ENCODE measurements at regions not wholly inside any gene's neighbourhood (a gene's known extent, or its start where the extent isn't known, plus 50 kb on each side); places are given as distances from the start of the nearest gene placed in this dataset.

DNA sequence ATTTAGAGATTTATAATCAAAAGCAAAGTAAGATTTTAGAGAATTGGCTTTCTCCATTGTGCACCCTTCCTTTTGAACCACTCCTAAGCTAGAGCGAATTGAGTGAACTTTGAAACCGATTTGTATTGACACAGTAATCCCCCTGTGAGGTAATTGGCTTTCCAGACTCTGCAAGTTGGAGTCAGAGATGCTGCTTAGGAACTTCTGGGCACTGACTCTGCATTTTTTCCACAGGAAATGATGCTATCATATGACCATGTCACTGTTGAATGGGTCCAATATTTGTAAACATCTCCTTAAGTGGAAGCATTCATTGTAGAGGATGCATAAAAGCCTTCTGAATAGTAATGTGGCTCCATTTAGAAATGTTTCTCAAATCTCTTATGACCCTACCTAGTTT, 394.4 kb upstream of the ZNF608 start:
- intact Hi-C loops (cut with DNase I), result no loop called here
- no peak for DNase-seq (ENCODE audit: low spot score)

DNA sequence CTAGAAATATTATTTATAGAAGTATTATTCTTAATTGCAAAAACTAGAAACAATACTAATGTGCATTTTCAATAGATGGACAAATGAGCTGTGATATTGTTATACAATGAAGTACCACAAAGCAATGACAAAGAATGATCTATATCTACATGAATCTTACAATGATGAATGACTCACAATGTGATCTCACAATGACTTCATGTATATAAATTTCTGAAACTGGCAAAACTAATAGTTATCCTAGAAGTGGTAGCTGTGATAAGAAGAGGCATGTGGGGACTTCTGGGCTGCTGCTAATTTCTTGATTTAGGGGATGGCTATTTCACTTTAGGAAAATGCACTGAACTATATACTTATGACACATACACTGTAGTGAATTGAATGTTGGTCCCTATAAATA, 396.0 kb upstream of the ZNF608 start:
- intact Hi-C loops (cut with DNase I), result no loop called here
- DNase-seq (ENCODE audit: low spot score), result no peak

DNA sequence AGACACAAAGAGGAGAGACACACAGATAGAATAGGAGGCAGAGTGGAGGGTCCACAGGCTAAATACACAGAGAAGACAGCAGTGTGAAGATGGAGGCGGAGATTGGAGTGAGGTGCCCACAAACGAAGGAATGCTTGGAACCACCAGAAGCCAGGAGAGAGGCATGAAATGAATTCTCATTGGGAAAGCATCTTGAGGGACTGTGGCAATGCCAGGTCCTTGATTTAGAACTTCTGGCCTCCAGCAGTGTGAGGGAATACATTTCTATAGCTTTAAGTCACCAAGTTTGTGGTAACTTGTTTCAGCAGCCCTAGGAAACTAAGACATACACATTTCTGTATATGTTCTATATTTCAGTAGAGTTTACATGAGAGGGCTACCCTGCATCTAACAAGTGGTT, 396.6 kb upstream of the ZNF608 start:
- no peak for DNase-seq (ENCODE audit: low spot score)
- intact Hi-C loops (cut with DNase I), result no loop called here

DNA sequence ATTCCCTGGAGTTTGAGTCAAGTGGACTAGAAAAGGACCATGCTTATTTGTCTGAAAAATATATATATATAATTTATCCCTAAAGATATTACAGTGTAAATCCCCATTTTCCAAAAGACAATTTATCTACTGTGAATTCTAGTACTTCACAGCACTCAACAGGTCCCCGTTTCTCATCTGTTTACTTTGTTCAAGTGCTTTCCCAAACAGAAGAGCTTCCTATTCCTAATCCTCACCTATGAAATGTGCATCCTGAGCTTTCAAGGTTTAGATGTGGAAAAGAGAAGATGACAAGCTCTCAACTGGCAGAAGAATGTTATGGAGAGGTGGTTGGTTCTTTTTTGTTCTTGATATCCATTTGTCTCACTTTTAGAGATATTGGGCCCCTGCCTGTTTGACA, 401.6 kb upstream of the ZNF608 start:
- intact Hi-C loops (cut with DNase I), result no loop called here
- no peak for DNase-seq (ENCODE audit: low spot score)

DNA sequence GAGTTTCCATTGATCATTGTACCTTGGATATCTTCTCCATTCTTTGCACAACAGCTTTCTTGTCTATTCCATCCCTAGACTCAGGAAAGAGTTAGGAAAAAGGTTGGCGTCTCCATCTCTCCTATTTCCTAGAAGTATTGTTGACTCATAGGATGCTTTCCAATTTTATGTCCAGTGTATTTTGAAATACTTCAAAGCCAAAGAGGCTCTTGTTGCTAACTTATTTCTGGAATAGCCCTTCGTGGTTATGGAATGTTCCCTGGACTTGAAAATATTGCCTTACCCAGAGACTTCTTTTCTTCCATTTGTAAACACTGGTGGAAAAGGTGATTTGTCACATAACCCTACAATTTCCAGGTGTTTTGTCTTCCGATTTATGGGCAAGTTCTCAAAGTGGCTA, 402.3 kb upstream of the ZNF608 start:
- DNase-seq (ENCODE audit: low spot score), result no peak
- intact Hi-C loops (cut with DNase I), result no loop called here

DNA sequence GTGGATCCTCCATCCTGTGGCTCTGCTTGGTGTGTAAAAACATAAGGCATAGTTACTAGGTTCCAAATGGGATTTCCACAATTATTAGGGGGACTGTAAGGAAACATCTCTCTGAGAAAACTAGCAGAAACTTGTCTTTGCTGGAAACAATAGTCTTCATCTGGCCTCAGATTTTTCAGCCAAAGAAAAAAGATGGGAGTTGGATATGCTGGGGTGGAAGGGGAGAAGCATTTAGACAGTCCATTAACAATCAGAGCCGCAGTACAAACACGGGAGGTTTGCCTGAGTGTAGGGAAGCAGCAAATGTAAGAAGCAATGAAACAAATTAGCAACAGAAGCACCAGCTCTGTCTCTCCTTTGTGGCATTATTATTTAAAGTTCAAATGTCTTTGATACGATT, 402.7 kb upstream of the ZNF608 start:
- no peak for DNase-seq (ENCODE audit: low spot score)
- intact Hi-C loops (cut with DNase I), result no loop called here

DNA sequence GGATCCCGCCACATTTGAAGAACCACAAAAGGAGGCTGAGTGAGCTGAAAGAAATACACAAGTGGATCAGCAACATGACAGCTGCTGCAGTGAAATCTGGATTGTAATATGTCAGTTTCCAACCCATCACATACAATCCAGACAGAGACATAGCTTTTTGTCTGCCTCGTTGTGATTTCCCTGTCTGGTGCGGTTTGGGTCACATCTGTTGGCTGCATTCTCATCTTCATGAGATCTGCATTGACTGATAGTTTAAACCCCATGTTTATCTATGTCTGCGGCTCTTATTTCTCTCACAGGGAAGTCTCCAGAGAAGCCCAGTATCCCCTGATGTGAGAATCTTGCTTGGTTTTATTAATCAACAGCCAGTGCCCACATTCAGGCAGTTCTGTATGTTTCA, 403.1 kb upstream of the ZNF608 start:
- intact Hi-C loops (cut with DNase I), result no loop called here
- no peak for DNase-seq (ENCODE audit: low spot score)

DNA sequence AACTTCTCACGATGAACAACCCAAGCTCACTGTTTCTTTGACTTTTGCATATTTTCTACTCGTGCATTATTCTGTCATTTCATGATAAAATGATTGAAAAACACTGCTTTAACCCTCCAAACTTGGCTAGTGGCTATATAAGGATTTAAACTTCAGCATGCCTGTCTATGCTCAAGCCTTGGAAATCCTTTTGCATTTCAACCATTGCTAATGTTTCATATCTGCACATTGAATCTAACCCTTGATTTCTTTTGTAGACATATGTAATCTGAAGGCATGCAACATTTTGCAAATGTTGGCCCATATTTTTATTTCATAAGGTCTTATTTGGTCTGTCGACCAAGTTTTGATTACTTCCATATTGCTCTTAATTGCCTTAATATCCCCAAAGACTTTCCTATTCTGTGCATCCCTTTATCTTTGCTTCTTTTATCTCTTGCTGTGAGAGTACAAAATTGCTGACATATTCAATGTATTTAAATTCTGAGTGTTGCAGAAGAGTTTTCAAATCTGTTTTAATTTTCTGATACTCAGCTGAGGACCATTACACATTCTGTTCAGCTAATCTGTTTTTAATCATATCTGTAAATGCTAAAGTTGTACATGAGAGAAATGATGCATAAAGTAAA, 403.7 kb upstream of the ZNF608 start:
- DNase-seq (ENCODE audit: low spot score), result no peak
- intact Hi-C loops (cut with DNase I), result no loop called here

DNA sequence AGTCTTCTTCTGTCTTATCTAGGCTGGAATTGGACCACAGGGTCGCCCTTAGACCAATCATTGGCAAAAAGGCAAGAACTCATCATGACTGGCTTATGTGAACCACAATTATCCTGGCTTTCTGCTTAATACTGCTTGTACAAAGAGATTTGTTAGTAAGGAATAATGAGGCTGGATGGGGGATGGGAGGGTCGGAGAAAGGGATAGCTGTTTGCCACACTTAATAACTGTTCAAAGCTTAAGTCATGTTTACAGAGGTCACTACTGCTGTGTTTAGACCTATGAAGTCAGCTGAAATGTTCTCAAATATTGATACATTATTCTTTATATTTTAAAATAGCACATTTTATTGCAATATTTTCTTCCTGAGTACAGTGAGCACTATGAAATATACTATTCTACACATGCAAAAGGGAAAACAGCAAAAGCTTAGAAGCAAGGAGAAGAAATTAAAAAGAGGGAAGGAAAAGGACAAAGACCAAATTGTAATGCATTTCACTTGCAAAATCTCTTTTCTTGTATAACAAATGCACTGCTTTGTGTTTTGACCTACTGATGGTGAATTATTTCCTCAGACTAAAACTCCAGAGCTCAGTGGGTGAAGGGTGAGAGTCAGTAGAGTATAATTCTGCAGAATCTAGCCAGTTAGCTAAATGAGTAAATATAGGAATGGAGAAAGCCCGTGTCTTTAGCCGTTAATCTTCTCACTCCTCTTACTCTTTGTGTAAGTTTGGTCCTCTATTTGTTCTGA, 404.9 kb upstream of the ZNF608 start:
- DNase-seq (ENCODE audit: low spot score), result no peak
- intact Hi-C loops (cut with DNase I), result no loop called here

DNA sequence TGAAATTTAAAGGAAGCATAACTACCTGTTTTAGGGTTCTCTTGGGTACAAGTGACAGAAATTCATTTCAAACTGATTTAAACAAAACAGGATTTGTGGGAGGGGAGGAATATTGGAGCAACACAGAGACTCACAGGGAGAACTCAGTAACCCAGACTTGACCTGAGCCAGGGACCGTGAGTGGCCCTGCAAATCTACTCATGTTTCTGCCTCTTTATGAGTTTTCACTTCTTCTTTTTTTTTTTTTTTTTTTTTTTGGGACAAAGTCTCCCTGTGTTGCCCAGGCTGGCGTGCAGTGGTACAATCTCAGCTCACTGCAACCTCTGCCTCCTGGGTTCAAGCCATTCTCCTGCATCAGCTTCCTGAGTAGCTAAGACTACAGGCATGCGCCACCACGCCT, 405.6 kb upstream of the ZNF608 start:
- intact Hi-C loops (cut with DNase I), result no loop called here
- DNase-seq (ENCODE audit: low spot score), result no peak

DNA sequence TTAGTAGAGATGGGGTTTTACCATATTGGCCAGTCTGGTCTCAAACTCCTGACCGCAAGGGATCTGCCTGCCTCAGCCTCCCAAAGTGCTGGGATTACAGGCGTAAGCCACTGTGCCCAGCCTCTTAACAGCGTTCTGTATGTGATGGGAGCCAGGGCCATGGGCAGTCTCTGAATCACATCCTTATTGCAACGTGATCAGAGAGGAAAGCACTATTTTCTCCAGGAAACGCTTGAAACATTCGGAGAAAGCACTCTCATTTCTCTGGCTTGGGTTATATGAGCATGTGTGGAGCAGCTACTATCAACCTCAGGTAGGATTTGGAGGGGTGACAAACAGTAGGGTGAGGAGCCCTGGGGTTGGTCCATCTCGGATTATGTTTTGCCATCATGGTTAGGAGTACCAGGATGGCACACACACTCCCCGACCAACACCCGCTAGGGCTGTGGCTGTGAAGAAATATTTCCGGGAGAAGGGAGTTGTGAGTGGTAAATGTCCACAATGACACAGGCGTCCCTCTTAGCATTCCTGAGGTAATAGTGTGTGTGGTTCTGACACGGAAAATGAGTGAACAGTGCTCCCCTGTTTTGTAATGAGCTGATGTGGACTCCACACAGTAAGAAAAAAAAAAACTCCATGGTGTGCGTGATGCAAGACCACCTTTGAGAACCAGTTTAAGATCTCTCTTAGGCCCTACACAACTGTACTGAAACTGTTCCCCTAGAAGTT, 406.2 kb upstream of the ZNF608 start:
- intact Hi-C loops (cut with DNase I), result no loop called here
- no peak for DNase-seq (ENCODE audit: low spot score)

DNA sequence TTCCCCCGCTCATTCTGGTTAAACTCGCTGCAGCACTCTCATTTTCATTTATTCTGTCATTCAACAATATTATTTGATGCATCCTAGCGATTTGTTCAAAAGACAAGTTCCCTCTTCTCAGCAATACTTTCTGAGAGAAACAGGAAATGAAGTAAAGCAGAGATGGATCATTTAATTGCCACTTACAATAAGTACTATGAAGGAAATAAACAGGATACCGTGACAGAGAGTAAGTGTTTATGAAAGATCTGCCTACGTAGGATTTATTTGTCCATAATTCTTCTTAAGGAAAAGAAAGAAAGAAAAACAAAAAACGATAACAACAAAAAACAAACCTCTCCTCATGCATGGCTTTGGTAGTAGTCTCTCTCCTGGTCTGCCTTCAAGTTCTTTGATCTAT, 406.8 kb upstream of the ZNF608 start:
- intact Hi-C loops (cut with DNase I), result no loop called here
- no peak for DNase-seq (ENCODE audit: low spot score)

DNA sequence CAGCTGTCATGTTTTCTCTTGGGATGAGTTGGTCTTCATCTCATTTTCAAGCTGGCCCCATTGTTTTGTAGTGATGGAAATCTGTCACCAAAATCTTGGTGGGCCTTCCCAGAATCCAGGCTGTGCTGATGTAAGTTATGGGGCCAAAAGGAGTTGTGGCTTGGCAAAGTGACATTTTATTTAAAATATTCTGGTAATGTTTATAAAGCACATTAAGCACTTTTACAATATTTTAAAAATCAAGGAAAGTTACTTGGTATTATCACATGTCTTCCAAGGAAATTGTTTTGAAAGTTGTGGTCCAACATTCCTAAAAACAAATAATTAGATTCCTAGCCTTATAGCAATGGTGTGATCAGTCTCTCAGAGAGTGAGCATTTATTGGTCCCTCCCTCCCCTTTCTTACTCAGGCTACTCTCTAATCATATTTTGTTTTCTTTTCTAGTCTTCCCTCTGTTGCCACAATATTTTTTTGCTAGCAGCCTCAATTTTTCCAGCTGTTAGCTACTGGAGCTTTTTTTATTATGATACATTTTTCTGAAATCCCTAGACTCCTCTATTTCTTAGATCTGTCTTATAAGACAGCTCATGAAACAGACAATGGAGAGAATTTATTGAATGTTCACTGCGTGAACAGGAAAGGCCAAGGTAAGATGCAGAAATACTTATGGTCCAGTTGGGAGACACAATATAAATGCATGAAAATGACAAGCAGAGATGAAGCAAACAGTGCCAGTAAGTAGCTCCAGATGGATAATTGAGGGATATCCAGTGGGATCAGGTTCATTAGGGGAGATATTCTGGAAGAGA, 408.1 kb upstream of the ZNF608 start:
- intact Hi-C loops (cut with DNase I), result no loop called here
- no peak for DNase-seq (ENCODE audit: low spot score)

DNA sequence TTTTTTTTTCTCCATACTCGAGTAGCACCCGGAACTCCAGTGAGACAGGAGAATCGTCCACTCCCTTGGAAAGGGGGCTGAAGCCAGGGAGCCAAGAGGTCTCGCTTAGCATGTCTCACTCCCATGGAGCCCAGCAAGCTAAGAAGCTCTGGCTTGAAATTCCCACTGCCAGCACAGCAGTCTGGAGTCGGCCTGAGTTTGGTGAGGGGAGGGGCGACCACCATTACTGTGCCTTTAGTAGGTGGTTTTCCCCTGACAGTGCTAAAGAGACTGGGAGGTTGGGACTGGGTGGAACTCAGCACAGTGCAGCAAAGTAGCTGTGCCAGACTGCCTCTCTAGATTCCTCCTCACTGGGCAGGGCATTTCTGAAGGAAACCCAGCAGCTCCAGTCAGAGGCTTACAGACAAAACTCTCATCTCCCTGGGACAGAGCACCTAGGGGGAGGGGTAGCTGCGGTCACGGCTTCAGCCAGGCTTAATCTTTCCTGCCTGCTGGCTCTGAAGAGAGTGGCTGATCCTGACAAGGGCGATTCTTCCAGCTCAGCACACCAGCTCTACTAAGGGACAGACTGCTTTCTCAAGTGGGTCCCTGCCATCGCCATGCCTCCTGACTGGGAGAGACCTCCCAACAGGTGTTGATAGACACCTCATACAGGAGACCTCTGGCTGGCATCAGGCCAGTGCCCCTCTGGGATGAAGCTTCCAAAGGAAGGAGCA, 414.5 kb upstream of the ZNF608 start:
- DNase-seq (ENCODE audit: low spot score), result no peak
- intact Hi-C loops (cut with DNase I), result no loop called here

DNA sequence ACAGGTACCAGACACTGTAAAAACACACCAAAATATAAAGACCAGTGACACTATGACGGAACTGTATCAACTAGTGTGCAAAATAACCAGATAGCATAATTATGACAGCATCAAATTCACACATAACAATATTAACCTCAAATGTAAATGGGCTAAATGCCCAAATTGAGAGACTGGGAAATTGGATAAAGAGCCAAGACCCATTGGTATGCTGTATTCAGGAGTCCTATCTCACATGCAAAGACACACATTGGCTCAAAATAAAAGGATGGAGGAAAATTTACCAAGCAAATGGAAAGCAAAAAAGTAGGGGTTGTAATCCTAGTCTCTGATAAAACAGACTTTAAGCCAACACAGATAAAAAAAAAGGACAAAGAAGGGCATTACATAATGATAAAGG, 416.3 kb upstream of the ZNF608 start:
- DNase-seq (ENCODE audit: low spot score), result no peak
- intact Hi-C loops (cut with DNase I), result no loop called here

DNA sequence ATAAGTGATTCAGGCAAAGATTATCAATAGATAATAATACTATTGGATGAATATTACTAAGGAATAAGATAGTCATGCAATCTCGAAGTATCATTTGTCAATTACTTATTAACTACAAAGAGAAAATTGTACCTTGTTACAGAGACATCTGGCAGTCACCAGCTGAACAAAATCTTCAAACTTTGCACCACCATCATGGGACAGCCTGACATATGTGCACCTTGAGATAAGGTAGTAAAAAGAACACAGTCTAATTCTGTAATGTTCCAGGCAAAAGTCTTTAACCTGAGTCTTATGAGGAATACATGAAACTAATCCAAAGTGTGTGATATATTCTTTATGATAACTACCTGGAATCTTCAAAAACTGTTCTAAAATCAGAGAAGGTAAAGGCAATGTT, 423.0 kb upstream of the ZNF608 start:
- DNase-seq (ENCODE audit: low spot score), result no peak
- intact Hi-C loops (cut with DNase I), result no loop called here

DNA sequence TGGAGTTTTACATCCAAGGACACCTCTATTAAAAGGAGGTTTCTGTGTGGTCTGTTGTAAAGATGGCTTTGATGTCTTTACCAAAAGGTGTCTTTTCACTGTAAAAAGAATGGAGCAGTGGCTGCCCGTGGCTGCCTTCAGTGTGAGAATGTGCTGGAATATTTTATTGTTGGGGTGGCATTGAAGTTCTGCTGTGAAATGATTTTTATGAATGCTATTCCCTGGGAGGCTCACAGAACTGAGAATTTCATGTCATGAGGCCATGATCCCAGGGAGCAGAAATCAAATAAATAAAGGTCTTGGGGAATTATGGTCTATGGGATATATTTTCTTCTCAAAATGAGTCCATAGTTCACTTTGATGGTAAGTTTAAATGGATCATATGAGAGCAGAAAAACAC, 425.2 kb upstream of the ZNF608 start:
- DNase-seq (ENCODE audit: low spot score), result no peak
- intact Hi-C loops (cut with DNase I), result no loop called here

DNA sequence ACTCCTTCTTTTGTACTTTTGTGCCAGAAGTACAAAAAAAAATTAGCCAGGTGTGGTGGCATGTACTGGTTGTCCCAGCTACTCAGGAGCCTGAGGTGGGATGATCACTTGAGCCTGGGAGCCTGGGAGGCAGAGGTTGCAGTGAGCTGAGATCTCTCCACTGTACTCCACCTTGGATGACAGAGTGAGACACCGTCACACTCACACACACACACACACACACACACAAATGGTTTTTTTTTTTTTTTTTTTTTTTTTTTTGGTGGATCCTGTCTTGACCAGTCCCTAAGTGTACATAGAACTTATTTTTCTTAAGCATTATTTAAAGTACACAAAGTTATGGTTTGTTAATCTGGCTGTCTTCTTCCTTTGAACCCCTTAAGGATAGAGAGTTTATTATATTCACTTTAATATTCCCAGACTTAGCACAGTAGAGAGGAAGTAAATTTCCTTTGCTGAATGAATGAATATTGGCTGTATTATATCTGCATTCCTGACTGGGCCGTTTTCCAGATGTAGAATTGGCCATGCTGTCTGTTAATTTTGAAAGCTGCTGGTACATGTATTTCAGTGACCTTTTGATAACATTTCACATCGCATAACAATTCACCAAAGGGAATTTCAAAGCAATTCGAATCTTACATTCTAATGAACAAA, 429.0 kb upstream of the ZNF608 start:
- DNase-seq (ENCODE audit: low spot score), result no peak
- intact Hi-C loops (cut with DNase I), result no loop called here

DNA sequence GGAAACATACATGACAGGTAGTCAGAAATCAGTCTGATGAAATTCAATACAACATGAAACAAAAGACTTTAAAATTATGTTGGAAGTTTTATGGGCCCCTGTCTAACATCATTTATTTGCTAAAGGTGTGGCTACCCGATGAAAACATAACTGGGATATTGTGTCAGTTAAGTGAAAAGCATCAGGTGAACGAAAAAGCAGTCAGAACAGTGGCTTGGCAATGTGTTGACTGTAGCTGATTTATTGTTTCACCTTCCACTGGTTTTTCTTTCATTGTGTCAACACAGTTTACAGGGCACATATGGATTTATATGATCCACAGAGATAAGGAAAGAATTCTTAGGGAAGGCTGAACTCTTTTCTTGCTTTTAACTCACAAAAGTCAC, 429.6 kb upstream of the ZNF608 start:
- intact Hi-C loops (cut with DNase I), result no loop called here
- no peak for DNase-seq (ENCODE audit: low spot score)
